GM12878 (cell line): ENCODE measurements at regions not wholly inside any gene's neighbourhood (a gene's known extent, or its start where the extent isn't known, plus 50 kb on each side); places are given as distances from the start of the nearest gene placed in this dataset.
A peak's percentile ranks its signal among the peaks of the same experiment; 100 is the strongest.

ENCODE experiments used
- ATAC-seq: fragments of 200-7000 bp; cut with Tn5 transposase; 3 replicates; pipeline ENCODE4 v1.9.1; 2020; ENCODE audit warnings: mild to moderate bottlenecking, moderate library complexity
- BruUV-seq: library from RNA; stranded (reverse); fragments of 400-500 nt; replicated peaks from 2 replicates; lab custom pipeline; 2021; lab: Mats Ljungman, UMichigan
- CTCF ChIA-PET: fragments of 300-600 bp; sonication (Branson Sonifier 250); formaldehyde crosslinking; extraction: SDS; loops from one replicate; lab custom pipeline; 2021; ENCODE audit warnings: inconsistent platforms; lab: Yijun Ruan, JAX
- POLR2A ChIA-PET: fragments of 350-600 bp; formaldehyde crosslinking; extraction: SDS; loops from one replicate; lab custom pipeline; 2021; ENCODE audit warnings: inconsistent platforms; lab: Charles Lee
- RAD21 ChIA-PET: fragments of 300-600 bp; sonication (Branson Sonifier 250); formaldehyde crosslinking; loops from one replicate; lab custom pipeline; 2023; ENCODE audit warnings: antibody characterized with exemption; ENCODE audit not compliant: unreplicated experiment; lab: Charles Lee
- SMC1A ChIA-PET: fragments of 300-600 bp; sonication (Branson Sonifier 250); formaldehyde crosslinking; loops from one replicate; lab custom pipeline; 2023; ENCODE audit not compliant: unreplicated experiment, uncharacterized antibody; lab: Charles Lee
- DNase-seq: peaks from one replicate; pipeline ENCODE4 v3.0.0-alpha.2; 2011; ENCODE audit warnings: low read depth, low spot score
- FAIRE-seq: peaks from 3 replicates; lab custom pipeline; 2011; peaks lifted over from hg19 to GRCh38; lab: Jason Lieb, UNC
- H2AFZ ChIP-seq: 2 replicates; pipeline ENCODE4 v1.6.0; 2011; ENCODE audit warnings: low read depth, low read length, control low read depth; ENCODE audit not compliant: control insufficient read depth
- H3K27ac ChIP-seq: 2 replicates; pipeline ENCODE4 v1.5.1; 2011; ENCODE audit warnings: control low read depth; ENCODE audit not compliant: control insufficient read depth, insufficient read depth
- H3K27me3 ChIP-seq, 2 experiments: replicated peaks in 1 of 2; 2 replicates each; pipeline versions ENCODE4 v1.6.0 to v1.6.1; 2011; ENCODE audit warnings: low read length in 1 of 2; ENCODE audit not compliant: control insufficient read depth in 2 of 2, insufficient read depth in 2 of 2
- H3K36me3 ChIP-seq, 2 experiments: 2 replicates each; pipeline ENCODE4 v1.5.1; 2011; ENCODE audit warnings: low read length in 1 of 2; ENCODE audit not compliant: control insufficient read depth in 2 of 2, insufficient read depth in 2 of 2
- H3K4me1 ChIP-seq: 2 replicates; pipeline ENCODE4 v1.6.1; 2011; ENCODE audit warnings: mild to moderate bottlenecking, low read length, moderate library complexity, mixed read lengths; ENCODE audit not compliant: control insufficient read depth, insufficient read depth
- H3K4me2 ChIP-seq: 2 replicates; pipeline ENCODE4 v1.6.0; 2011; ENCODE audit warnings: control low read depth; ENCODE audit not compliant: control insufficient read depth, insufficient read depth
- H3K4me3 ChIP-seq: fragments of 200-600 bp; sonication (generic); 2 replicates; pipeline ENCODE4 v1.5.1; 2016
- H3K79me2 ChIP-seq: 2 replicates; pipeline ENCODE4 v1.6.0; 2011; ENCODE audit warnings: low read length; ENCODE audit not compliant: control insufficient read depth, insufficient read depth
- H3K9ac ChIP-seq: 2 replicates; pipeline ENCODE4 v1.8.0; 2011; ENCODE audit warnings: low read length, control low read depth, mixed read lengths; ENCODE audit not compliant: control insufficient read depth, insufficient read depth
- H3K9me3 ChIP-seq: replicated peaks from 3 replicates; pipeline ENCODE4 v1.5.1; 2011; ENCODE audit warnings: mild to moderate bottlenecking, low read length; ENCODE audit not compliant: control insufficient read depth, insufficient read depth
- H4K20me1 ChIP-seq: 2 replicates; pipeline ENCODE4 v1.6.0; 2011; ENCODE audit not compliant: control insufficient read depth, insufficient read depth
- CBFB ChIP-seq: IDR thresholded peaks from 2 replicates; pipeline ENCODE4 v1.6.1; 2016; ENCODE audit warnings: antibody characterized with exemption, low read depth
- CHD2 ChIP-seq: IDR thresholded peaks from 2 replicates; pipeline ENCODE4 v1.6.1; 2011; ENCODE audit warnings: low read depth, low read length, improper control_type of control experiment, borderline replicate concordance
- NFYA ChIP-seq: IDR thresholded peaks from 2 replicates; pipeline ENCODE4 v1.6.1; 2011; ENCODE audit warnings: low read depth, mild to moderate bottlenecking, low read length, improper control_type of control experiment, borderline replicate concordance
- POLR2AphosphoS2 ChIP-seq: IDR thresholded peaks from 2 replicates; pipeline ENCODE4 v1.6.1; 2011; ENCODE audit warnings: low read depth, mild to moderate bottlenecking, low read length, improper control_type of control experiment, moderate library complexity
- SP1 ChIP-seq: IDR thresholded peaks from one replicate; pipeline ENCODE4 v1.6.1; 2011; ENCODE audit warnings: low read depth, low read length
- SPI1 ChIP-seq: IDR thresholded peaks from 2 replicates; pipeline ENCODE4 v1.6.1; 2011; ENCODE audit warnings: low read depth, mild to moderate bottlenecking, low read length, moderate library complexity, borderline replicate concordance; ENCODE audit not compliant: insufficient read depth
- ZNF24 ChIP-seq: fragments of 450-650 bp; IDR thresholded peaks from 2 replicates; pipeline ENCODE4 v1.6.1; 2017; ENCODE audit warnings: antibody characterized with exemption, mild to moderate bottlenecking
- ZZZ3 ChIP-seq: IDR thresholded peaks from 2 replicates; pipeline ENCODE4 v1.6.1; 2011; ENCODE audit warnings: low read depth; ENCODE audit not compliant: control insufficient read depth, insufficient read length
- WGBS: methylation state at CpG from one replicate; pipeline ENCODE4 v1.1.6; 2016; ENCODE audit warnings: low lambda C conversion rate; ENCODE audit not compliant: insufficient replicate concordance, insufficient coverage; ENCODE audit errors: missing lambda C conversion rate; 5-methylcytosine and 5-hydroxymethylcytosine counted together
- in situ Hi-C: fragments of 300-500 bp; cut with MboI; formaldehyde crosslinking; loops from 9 replicates; pipeline ENCODE4 v1.14.3; 2018; ENCODE audit warnings: mixed read lengths
- intact Hi-C: fragments of 100-400 bp; cut with micrococcal nuclease; formaldehyde crosslinking; loops from one replicate; pipeline ENCODE4 v1.14.2; 2022; ENCODE audit not compliant: unreplicated experiment
- TF ChIP-seq, protein P1 (sequence below): fragments of 450-650 bp; IDR thresholded peaks from 2 replicates; pipeline ENCODE4 v1.6.1; 2017; ENCODE audit warnings: mild to moderate bottlenecking, moderate library complexity
- TF ChIP-seq, protein P2 (sequence below): fragments of 450-650 bp; formaldehyde crosslinking; IDR thresholded peaks from 2 replicates; pipeline ENCODE4 v1.4.0; 2020; ENCODE audit warnings: mild to moderate bottlenecking, moderate library complexity
- TF ChIP-seq, protein P3 (sequence below): fragments of 450-650 bp; IDR thresholded peaks from 2 replicates; pipeline ENCODE4 v1.6.1; 2017; ENCODE audit warnings: borderline replicate concordance

DNA sequence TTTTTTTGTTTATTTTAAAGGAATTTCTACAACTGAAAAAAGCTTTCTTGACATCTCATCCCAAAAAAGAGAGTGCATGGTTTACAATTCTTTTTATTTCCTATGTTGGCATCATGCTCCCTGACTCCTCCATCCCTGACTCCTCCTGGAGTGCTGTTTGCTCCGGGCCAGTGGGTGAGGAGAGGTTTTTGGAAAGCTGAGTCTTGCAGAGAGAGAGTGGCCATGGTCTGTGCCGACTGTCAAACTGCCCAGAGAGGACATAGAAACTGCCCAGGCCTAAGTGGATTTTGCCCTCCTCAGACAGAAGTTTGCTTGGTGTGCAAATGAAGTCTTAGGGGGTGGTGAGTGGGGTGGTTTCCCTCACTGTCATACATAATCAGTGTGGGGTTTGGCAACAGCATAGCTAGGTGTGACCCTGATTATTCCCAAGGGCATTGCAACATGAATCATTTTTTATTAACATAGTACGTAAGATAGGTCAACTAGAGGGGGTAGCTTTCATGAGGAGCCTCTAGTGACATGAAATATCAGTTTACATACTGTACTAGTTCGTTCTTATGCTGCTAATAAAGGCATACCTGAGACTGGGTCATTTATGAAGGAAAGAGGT, 179.8 kb upstream of the UBL3 start (continued):
- TF ChIP-seq, protein P1, sequence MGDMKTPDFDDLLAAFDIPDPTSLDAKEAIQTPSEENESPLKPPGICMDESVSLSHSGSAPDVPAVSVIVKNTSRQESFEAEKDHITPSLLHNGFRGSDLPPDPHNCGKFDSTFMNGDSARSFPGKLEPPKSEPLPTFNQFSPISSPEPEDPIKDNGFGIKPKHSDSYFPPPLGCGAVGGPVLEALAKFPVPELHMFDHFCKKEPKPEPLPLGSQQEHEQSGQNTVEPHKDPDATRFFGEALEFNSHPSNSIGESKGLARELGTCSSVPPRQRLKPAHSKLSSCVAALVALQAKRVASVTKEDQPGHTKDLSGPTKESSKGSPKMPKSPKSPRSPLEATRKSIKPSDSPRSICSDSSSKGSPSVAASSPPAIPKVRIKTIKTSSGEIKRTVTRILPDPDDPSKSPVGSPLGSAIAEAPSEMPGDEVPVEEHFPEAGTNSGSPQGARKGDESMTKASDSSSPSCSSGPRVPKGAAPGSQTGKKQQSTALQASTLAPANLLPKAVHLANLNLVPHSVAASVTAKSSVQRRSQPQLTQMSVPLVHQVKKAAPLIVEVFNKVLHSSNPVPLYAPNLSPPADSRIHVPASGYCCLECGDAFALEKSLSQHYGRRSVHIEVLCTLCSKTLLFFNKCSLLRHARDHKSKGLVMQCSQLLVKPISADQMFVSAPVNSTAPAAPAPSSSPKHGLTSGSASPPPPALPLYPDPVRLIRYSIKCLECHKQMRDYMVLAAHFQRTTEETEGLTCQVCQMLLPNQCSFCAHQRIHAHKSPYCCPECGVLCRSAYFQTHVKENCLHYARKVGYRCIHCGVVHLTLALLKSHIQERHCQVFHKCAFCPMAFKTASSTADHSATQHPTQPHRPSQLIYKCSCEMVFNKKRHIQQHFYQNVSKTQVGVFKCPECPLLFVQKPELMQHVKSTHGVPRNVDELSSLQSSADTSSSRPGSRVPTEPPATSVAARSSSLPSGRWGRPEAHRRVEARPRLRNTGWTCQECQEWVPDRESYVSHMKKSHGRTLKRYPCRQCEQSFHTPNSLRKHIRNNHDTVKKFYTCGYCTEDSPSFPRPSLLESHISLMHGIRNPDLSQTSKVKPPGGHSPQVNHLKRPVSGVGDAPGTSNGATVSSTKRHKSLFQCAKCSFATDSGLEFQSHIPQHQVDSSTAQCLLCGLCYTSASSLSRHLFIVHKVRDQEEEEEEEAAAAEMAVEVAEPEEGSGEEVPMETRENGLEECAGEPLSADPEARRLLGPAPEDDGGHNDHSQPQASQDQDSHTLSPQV, result no peak
- no peak for TF ChIP-seq SPI1

DNA sequence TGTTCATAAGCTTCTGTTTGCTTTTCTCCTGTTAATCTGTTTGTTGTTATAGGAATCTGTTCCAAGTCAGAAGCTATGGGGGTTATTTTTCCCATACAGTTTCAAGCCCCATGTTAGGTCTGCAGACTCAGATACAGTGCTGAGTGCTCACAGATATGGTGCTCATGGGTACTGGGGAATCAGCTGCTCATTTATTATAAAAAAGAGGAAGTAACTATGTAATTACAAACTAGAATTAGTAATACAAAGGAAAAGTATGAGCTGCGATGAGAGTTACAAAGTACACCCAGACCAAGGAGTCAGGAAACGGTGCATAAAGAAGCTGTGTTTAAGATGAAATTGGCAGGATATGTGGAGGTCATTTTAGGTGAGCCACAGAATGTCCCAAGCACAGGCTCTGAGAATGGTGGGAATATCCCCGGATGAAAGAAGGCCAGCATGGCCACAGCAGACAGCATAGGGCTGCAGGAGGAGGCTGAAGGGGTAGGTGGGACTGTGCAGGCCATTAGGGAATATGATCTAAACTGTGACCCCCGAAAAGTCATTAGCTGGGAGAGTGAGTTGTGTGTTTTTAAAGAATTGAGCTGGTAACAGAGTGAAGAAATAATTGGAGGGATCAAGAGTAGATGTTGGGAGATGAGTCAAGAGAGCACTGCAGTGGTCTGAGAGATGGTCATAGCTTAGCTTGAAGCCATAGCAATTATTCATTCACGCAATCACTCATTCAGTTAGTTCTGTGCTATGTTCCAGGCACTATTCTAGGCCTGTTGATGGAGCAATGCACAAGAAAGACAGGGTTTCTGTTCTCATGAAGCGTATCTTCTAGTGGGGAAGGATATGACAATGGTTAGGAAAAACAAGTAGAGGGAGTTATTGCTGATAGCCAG, 177.4 kb upstream of the UBL3 start:
- CTCF ChIA-PET, result interaction anchor here (0.6 to 1.6 kb wide), 6 partner anchors 17 to 104 kb away, joined by 3 to 4 read pairs (median 4); no protein-coding TSS in a partner anchor
- RAD21 ChIA-PET, result interaction anchor here (1.1 to 1.7 kb wide), 2 partner anchors 85 to 87 kb away, joined by 3 to 6 read pairs; no protein-coding TSS in a partner anchor
- WGBS, result 25% methylated on average over 6 of the region's 6 CpGs
- H2AFZ ChIP-seq, result no peak overlapping the region
- intact Hi-C loops, result no loop called here
- in situ Hi-C loops, result no loop called here
- no peaks in the 10 kb centered on the region for H3K79me2 ChIP-seq
- H3K36me3 ChIP-seq, result no peaks in the 10 kb centered on the region
- DNase-seq (no peak), ATAC-seq (peak; percentile 73), FAIRE-seq (no peak)
- H3K27me3 ChIP-seq, result 0 out of 4 replicates have a peak, but pooled peaks cover 0 to 2% of the 10 kb centered on the region in 2 experiments
- no peaks in the 10 kb centered on the region for H3K9me3 ChIP-seq
- no peaks in the 10 kb centered on the region for H4K20me1 ChIP-seq
- no TSS peak for BruUV-seq
- H3K27ac ChIP-seq, result no peak overlapping the region
- H3K4me3 ChIP-seq, result no peak overlapping the region
- no peak overlapping the region for H3K9ac ChIP-seq
- no peaks in the 10 kb centered on the region for H3K4me1 ChIP-seq
- SMC1A ChIA-PET, result interaction anchor here (0.8 to 2.5 kb wide), 6 partner anchors 9 to 179 kb away, joined by 3 to 9 read pairs (median 4); no protein-coding TSS in a partner anchor
- no peak overlapping the region for H3K4me2 ChIP-seq
- POLR2A ChIA-PET, result no interaction called here
- TF ChIP-seq ZZZ3, result no peak
- TF ChIP-seq, protein P2, sequence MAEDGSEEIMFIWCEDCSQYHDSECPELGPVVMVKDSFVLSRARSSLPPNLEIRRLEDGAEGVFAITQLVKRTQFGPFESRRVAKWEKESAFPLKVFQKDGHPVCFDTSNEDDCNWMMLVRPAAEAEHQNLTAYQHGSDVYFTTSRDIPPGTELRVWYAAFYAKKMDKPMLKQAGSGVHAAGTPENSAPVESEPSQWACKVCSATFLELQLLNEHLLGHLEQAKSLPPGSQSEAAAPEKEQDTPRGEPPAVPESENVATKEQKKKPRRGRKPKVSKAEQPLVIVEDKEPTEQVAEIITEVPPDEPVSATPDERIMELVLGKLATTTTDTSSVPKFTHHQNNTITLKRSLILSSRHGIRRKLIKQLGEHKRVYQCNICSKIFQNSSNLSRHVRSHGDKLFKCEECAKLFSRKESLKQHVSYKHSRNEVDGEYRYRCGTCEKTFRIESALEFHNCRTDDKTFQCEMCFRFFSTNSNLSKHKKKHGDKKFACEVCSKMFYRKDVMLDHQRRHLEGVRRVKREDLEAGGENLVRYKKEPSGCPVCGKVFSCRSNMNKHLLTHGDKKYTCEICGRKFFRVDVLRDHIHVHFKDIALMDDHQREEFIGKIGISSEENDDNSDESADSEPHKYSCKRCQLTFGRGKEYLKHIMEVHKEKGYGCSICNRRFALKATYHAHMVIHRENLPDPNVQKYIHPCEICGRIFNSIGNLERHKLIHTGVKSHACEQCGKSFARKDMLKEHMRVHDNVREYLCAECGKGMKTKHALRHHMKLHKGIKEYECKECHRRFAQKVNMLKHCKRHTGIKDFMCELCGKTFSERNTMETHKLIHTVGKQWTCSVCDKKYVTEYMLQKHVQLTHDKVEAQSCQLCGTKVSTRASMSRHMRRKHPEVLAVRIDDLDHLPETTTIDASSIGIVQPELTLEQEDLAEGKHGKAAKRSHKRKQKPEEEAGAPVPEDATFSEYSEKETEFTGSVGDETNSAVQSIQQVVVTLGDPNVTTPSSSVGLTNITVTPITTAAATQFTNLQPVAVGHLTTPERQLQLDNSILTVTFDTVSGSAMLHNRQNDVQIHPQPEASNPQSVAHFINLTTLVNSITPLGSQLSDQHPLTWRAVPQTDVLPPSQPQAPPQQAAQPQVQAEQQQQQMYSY, result no peak
- TF ChIP-seq CHD2, result no peak
- peak; percentile 54; the same call in 1 of the 2 replicates for TF ChIP-seq ZNF24
- no peak for TF ChIP-seq NFYA
- no peak for TF ChIP-seq POLR2AphosphoS2
- no peak for TF ChIP-seq CBFB
- TF ChIP-seq, protein P3, sequence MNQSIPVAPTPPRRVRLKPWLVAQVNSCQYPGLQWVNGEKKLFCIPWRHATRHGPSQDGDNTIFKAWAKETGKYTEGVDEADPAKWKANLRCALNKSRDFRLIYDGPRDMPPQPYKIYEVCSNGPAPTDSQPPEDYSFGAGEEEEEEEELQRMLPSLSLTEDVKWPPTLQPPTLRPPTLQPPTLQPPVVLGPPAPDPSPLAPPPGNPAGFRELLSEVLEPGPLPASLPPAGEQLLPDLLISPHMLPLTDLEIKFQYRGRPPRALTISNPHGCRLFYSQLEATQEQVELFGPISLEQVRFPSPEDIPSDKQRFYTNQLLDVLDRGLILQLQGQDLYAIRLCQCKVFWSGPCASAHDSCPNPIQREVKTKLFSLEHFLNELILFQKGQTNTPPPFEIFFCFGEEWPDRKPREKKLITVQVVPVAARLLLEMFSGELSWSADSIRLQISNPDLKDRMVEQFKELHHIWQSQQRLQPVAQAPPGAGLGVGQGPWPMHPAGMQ, result no peak
- TF ChIP-seq SP1, result no peak
